PC-9 (cell line): ENCODE measurements at regions not wholly inside any gene's neighbourhood (a gene's known extent, or its start where the extent isn't known, plus 50 kb on each side); places are given as distances from the start of the nearest gene placed in this dataset.

ENCODE experiments used
- CTCF ChIP-seq: fragments of 200-600 bp; sonication (generic); conservative IDR thresholded peaks from 2 replicates; pipeline ENCODE4 v1.6.1; 2017; ENCODE audit warnings: mixed run types, antibody characterized with exemption, mild to moderate bottlenecking, moderate library complexity
- EZH2 ChIP-seq: fragments of 200-600 bp; sonication (generic); IDR thresholded peaks from 2 replicates; pipeline ENCODE4 v1.8.0; 2017; ENCODE audit warnings: antibody characterized with exemption, low read depth

GRCh38 chr6:145349950-145350510 is 385.3 kb downstream of the EPM2A start:
- no peak for TF ChIP-seq EZH2
- no peak for TF ChIP-seq CTCF
